CD14-positive monocyte (primary cell): ENCODE measurements at regions not wholly inside any gene's neighbourhood (a gene's known extent, or its start where the extent isn't known, plus 50 kb on each side); places are given as distances from the start of the nearest gene placed in this dataset.

Experiments used
- DNase-seq, 3 donors: peaks; one replicate each; pipeline ENCODE4 v3.0.0-alpha.2; 2011 to 2022
- H2AFZ ChIP-seq: 2 replicates; pipeline ENCODE4 v1.6.0; 2012; ENCODE audit warnings: mild to moderate bottlenecking, low read depth, low read length, inconsistent platforms; ENCODE audit not compliant: insufficient read depth, poor library complexity, severe bottlenecking
- H3K27ac ChIP-seq, 2 donors: 1 replicate in 1 of 2; 2 replicates in 1 of 2; pipeline ENCODE4 v1.5.1; 2012 to 2013; ENCODE audit warnings: low read length in 2 of 2, control low read depth in 1 of 2, inconsistent platforms in 1 of 2, low read depth in 1 of 2, mild to moderate bottlenecking in 1 of 2
- H3K27me3 ChIP-seq, 2 donors: one replicate each; pipeline versions ENCODE4 v1.6.0 to v1.6.1; 2011 to 2013; ENCODE audit warnings: low read length in 2 of 2; ENCODE audit not compliant: control insufficient read depth in 2 of 2, insufficient read depth in 2 of 2
- H3K36me3 ChIP-seq, 2 donors: replicated peaks in 1 of 2; 1 replicate in 1 of 2; 2 replicates in 1 of 2; pipeline versions ENCODE4 v1.5.1 to v1.6.1; 2012 to 2013; ENCODE audit warnings: low read length in 2 of 2, control low read depth in 1 of 2, inconsistent platforms in 1 of 2, mild to moderate bottlenecking in 1 of 2; ENCODE audit not compliant: insufficient read depth in 2 of 2, control insufficient read depth in 1 of 2
- H3K4me1 ChIP-seq, 2 donors: 1 replicate in 1 of 2; 2 replicates in 1 of 2; pipeline versions ENCODE4 v1.5.1 to v1.6.1; 2012 to 2013; ENCODE audit warnings: low read length in 2 of 2, control low read depth in 1 of 2, inconsistent platforms in 1 of 2, mild to moderate bottlenecking in 1 of 2, moderate library complexity in 1 of 2; ENCODE audit not compliant: insufficient read depth in 2 of 2, control insufficient read depth in 1 of 2
- H3K4me2 ChIP-seq: replicated peaks from 2 replicates; pipeline ENCODE3; 2012; ENCODE audit warnings: low read length, moderate library complexity, mild to moderate bottlenecking; ENCODE audit not compliant: poor library complexity, severe bottlenecking; ENCODE audit errors: extremely low read depth
- H3K4me3 ChIP-seq, 3 experiments: fragments of 200-600 bp in 1 of 3; sonication (generic) in 1 of 3; replicated peaks in 1 of 3; 1 replicate in 2 of 3; 2 replicates in 1 of 3; pipeline ENCODE4 v1.5.1; 2011 to 2013; ENCODE audit warnings: low read length in 3 of 3, mild to moderate bottlenecking in 3 of 3, control low read depth in 2 of 3, low read depth in 2 of 3, inconsistent platforms in 1 of 3, moderate library complexity in 1 of 3
- H3K79me2 ChIP-seq: 2 replicates; pipeline ENCODE4 v1.6.0; 2012; ENCODE audit warnings: mild to moderate bottlenecking, control low read depth, inconsistent platforms, low read length, moderate library complexity; ENCODE audit not compliant: insufficient read depth
- H3K9ac ChIP-seq: 2 replicates; pipeline ENCODE4 v1.6.0; 2017; ENCODE audit warnings: low read length, mild to moderate bottlenecking; ENCODE audit not compliant: insufficient read depth, poor library complexity, severe bottlenecking
- H3K9me3 ChIP-seq, 2 donors: replicated peaks in 1 of 2; 1 replicate in 1 of 2; 2 replicates in 1 of 2; pipeline versions ENCODE4 v1.5.1 to v1.6.1; 2012 to 2013; ENCODE audit warnings: low read length in 2 of 2, control low read depth in 1 of 2; ENCODE audit not compliant: control insufficient read depth in 1 of 2, insufficient read depth in 1 of 2
- H4K20me1 ChIP-seq: 2 replicates; pipeline ENCODE4 v1.6.0; 2012; ENCODE audit warnings: mild to moderate bottlenecking, low read length, control low read depth, moderate library complexity; ENCODE audit not compliant: insufficient read depth
- H3K27ac Mint-ChIP-seq, 7 donors: one replicate each; pipeline ENCODE4 v1.8.0; 2020; ENCODE audit warnings: mild to moderate bottlenecking in 7 of 7, mixed read lengths in 7 of 7, moderate library complexity in 6 of 7, inconsistent platforms in 2 of 7
- H3K27me3 Mint-ChIP-seq, 3 donors: one replicate each; pipeline ENCODE4 v1.8.0; 2021 to 2022; ENCODE audit warnings: low read depth in 3 of 3, mild to moderate bottlenecking in 3 of 3, mixed read lengths in 3 of 3, moderate library complexity in 3 of 3, inconsistent platforms in 1 of 3
- H3K36me3 Mint-ChIP-seq, 2 donors: one replicate each; pipeline ENCODE4 v1.8.0; 2020; ENCODE audit warnings: mixed read lengths in 2 of 2, inconsistent platforms in 1 of 2, mild to moderate bottlenecking in 1 of 2
- H3K4me1 Mint-ChIP-seq: one replicate; pipeline ENCODE4 v1.8.0; 2020; ENCODE audit warnings: mild to moderate bottlenecking, mixed read lengths
- H3K4me3 Mint-ChIP-seq, 2 donors: one replicate each; pipeline ENCODE4 v1.8.0; 2020; ENCODE audit warnings: mild to moderate bottlenecking in 2 of 2, mixed read lengths in 2 of 2, moderate library complexity in 1 of 2
- H3K9me3 Mint-ChIP-seq, 7 donors: one replicate each; pipeline ENCODE4 v1.8.0; 2020 to 2022; ENCODE audit warnings: mixed read lengths in 7 of 7, mild to moderate bottlenecking in 6 of 7, moderate library complexity in 6 of 7, inconsistent platforms in 2 of 7
- CTCF ChIP-seq: fragments of 200-600 bp; IDR thresholded peaks from one replicate; pipeline ENCODE4 v1.8.0; 2022; ENCODE audit warnings: antibody characterized with exemption, mild to moderate bottlenecking
- WGBS: methylation state at CpG from one replicate; pipeline ENCODE4 v1.1.5; 2013; ENCODE audit warnings: missing lambda C conversion rate; ENCODE audit not compliant: insufficient coverage; 5-methylcytosine and 5-hydroxymethylcytosine counted together
- intact Hi-C, 2 donors: fragments of 100-400 bp; cut with micrococcal nuclease; formaldehyde crosslinking; loops; one replicate each; pipeline versions ENCODE4 v1.15.0 to v1.15.1; 2023

GRCh38 chr1:220426989-220427388, 100.9 kb upstream of the MARK1 start:
- Mint-ChIP-seq H3K4me1 (no peaks in the 10 kb centered on the region), H3K4me3 (no peak overlapping the region), H3K9me3 (peaks cover 0 to 2% (median 0%) of the 10 kb centered on the region in 7 donors), H3K36me3 (no peaks in the 10 kb centered on the region), H3K27me3 (no peaks in the 10 kb centered on the region), H3K27ac (no peak overlapping the region)
- Histone ChIP-seq H3K79me2 (no peaks in the 10 kb centered on the region), H3K4me3 (no peak overlapping the region), H3K4me2 (no peak overlapping the region), H4K20me1 (no peaks in the 10 kb centered on the region), H3K27ac (no peak overlapping the region), H3K27me3 (no peaks in the 10 kb centered on the region), H3K9ac (no peak overlapping the region), H3K4me1 (no peaks in the 10 kb centered on the region), H3K9me3 (no peaks in the 10 kb centered on the region), H2AFZ (no peak overlapping the region), H3K36me3 (no peaks in the 10 kb centered on the region)
- WGBS, result 100% methylated on average over 1 of the region's 2 CpGs
- no peak for TF ChIP-seq CTCF
- intact Hi-C loops, result no loop called here
- no peak for DNase-seq

- Mint-ChIP-seq H3K27ac (no peak overlapping the region), H3K27me3 (peaks cover 0 to 1% (median 0%) of the 10 kb centered on the region in 3 donors)
- 100% methylated on average over 1 of the region's 1 CpG for WGBS
Measured at GRCh38 chr1:220425852-220426251, 102.1 kb upstream of the MARK1 start.

More at GRCh38 chr1:220425852-220426251, 102.1 kb upstream of the MARK1 start:
- H3K79me2 ChIP-seq, result no peaks in the 10 kb centered on the region
- Mint-ChIP-seq H3K36me3 (no peaks in the 10 kb centered on the region), H3K4me1 (no peaks in the 10 kb centered on the region), H3K9me3 (peaks cover 0 to 2% (median 0%) of the 10 kb centered on the region in 7 donors), H3K4me3 (no peak overlapping the region)
- intact Hi-C loops, result no loop called here
- H3K4me2 ChIP-seq, result no peak overlapping the region
- no peak overlapping the region for H3K4me3 ChIP-seq
- no peaks in the 10 kb centered on the region for H3K27me3 ChIP-seq
- H3K9ac ChIP-seq, result no peak overlapping the region
- no peak overlapping the region for H3K27ac ChIP-seq
- H4K20me1 ChIP-seq, result no peaks in the 10 kb centered on the region
- H2AFZ ChIP-seq, result no peak overlapping the region
- H3K9me3 ChIP-seq, result no peaks in the 10 kb centered on the region
- no peaks in the 10 kb centered on the region for H3K4me1 ChIP-seq
- H3K36me3 ChIP-seq, result no peaks in the 10 kb centered on the region
- TF ChIP-seq CTCF, result no peak
- no peak for DNase-seq
